HG03575 (cell line): ENCODE measurements at regions not wholly inside any gene's neighbourhood (a gene's known extent, or its start where the extent isn't known, plus 50 kb on each side); places are given as distances from the start of the nearest gene placed in this dataset.

Experiments
- ATAC-seq: cut with Tn5 transposase; IDR thresholded peaks from one replicate; pipeline ENCODE4 v1.9.1; 2021; ENCODE audit not compliant: unreplicated experiment, insufficient number of reproducible peaks, low FRiP score; ENCODE audit errors: extremely low read depth

- no peak for ATAC-seq
Observed at GRCh38 chr2:47249157-47249900, 73.0 kb upstream of the CALM2 start.

- no peak for ATAC-seq
Observed at GRCh38 chr2:47243596-47244323, 67.4 kb upstream of the CALM2 start.

- ATAC-seq: no peak
Observed at GRCh38 chr2:47241715-47242114, 65.4 kb upstream of the CALM2 start.

- ATAC-seq: no peak
Observed at GRCh38 chr2:47239119-47239969, 63.0 kb upstream of the CALM2 start.

- ATAC-seq: no peak
Observed at GRCh38 chr2:47238638-47239037, 62.3 kb upstream of the CALM2 start.

- no peak for ATAC-seq
Observed at GRCh38 chr2:47237375-47238334, 61.3 kb upstream of the CALM2 start.

GRCh38 chr2:47236503-47237215 is 60.3 kb upstream of the CALM2 start:
- no peak for ATAC-seq

- no peak for ATAC-seq
Observed at GRCh38 chr2:47235132-47235531, 58.8 kb upstream of the CALM2 start.

GRCh38 chr2:47234456-47234855 is 58.1 kb upstream of the CALM2 start:
- no peak for ATAC-seq

GRCh38 chr2:47232738-47233415 is 56.6 kb upstream of the CALM2 start:
- no peak for ATAC-seq

- ATAC-seq: no peak
Observed at GRCh38 chr2:47230418-47230817, 54.1 kb upstream of the CALM2 start.

- no peak for ATAC-seq
Observed at GRCh38 chr2:47227532-47228279, 51.4 kb upstream of the CALM2 start.

- no peak for ATAC-seq
Observed at GRCh38 chr2:47226923-47227220, 50.6 kb upstream of the CALM2 start.

- no peak for ATAC-seq
Observed at GRCh38 chr2:47226132-47226922, 50.0 kb upstream of the CALM2 start.
